CD4-positive, alpha-beta T cell treated with Interleukin-12 subunit alpha and Interleukin-12 subunit beta, for 1 hour (primary cell): ENCODE measurements at regions not wholly inside any gene's neighbourhood (a gene's known extent, or its start where the extent isn't known, plus 50 kb on each side); places are given as distances from the start of the nearest gene placed in this dataset.
A peak's percentile ranks its signal among the peaks of the same experiment; 100 is the strongest.

Experiments used
- DNase-seq: peaks from one replicate; pipeline ENCODE4 v3.0.0-alpha.2; 2020

DNA sequence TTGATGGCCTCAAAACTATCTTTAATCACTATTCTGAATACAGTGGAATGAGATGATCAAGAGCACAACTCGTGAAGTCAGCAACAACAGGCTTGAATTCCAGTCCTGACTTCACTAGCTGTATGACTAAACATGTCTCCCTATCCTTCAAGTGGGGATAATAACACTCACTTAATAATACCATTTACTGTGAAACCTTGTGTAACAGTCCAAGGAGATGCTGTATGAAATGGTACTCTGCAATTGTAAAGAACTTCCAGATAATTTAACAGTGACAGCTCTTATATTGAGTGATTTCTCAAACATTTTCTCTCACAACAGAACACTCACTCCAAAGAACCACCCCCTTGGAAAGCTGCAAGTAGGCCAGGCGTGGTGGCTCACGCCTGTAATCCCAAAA lies 823.1 kb downstream of the DIAPH3 start:
- no peak for DNase-seq

DNA sequence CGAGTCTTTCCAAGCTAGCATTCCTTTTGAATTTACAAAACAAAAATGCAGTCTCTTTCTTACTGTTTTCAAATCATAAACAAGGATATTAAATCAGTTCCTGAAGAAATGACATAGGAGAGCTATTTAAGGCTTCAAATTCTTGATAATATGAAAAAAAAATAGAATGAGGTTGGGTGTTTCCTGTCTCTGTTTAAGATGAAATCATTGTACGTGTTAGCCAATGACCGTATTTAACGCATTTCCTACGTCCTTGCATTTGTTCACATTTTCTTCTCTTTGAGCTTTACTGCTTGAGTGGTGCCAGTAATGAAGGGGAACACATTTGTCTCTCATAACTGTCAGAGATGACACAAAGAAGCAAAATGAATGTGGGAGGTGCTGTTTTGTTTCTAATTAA lies 821.3 kb downstream of the DIAPH3 start:
- no peak for DNase-seq

GRCh38 chr13:59343132-59343531 lies 820.6 kb downstream of the DIAPH3 start:
- no peak for DNase-seq

DNA sequence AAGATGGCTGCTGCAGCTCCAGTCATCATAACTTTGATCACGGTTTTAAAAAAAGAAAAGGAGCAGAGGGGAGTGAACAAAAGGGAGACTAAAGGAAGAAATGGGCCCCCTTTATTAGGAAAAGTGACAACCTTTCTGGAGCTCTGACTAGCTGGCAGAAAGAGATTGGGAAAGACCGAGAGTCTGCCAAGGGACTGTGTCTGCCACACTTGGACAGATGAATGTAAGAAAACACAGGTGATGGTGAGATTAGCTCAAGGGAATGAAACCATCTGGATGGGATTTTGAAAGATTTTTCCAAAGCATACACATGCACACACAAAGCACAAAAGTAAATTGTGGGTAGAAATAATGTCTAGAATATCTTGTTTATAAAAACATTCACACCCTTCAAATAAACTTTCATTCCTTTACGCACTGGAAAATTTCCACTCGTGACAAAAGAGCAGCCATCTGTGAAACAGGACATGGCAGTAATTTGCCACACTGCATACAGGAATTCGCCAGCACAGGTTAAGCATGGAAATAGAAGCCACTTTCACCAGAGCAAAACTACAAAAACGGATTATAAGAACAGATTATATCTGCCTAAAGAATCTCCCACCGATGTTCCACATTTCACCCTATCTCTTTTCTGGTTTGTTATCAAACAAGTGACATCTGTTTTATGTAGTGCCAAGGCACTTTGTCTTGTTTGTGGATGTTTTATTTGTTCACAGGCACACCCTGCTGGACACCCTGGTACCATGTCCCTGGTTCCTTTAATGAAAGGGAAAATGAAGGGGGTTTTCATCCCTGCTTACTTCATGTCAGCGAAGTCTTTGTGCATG lies 819.5 kb downstream of the DIAPH3 start:
- no peak for DNase-seq

DNA sequence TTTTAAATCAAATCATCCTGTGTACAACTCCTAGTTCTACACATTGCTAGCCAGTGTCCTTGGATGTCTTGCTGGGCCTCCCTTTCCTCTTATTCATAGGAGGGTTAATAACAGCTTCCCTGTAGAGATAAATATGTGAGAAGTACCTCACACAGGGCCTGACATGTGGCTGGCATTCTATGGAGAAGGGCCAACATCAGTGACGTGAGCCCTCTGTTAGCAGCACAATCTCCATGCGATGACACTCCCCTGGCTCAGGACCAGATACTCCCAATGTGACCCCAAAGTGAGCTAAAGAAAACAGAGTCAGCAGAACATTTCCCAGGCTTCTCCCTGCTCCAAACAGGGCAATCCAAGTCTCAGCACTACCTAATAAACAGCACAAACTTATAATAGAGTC lies 818.4 kb downstream of the DIAPH3 start:
- no peak for DNase-seq

DNA sequence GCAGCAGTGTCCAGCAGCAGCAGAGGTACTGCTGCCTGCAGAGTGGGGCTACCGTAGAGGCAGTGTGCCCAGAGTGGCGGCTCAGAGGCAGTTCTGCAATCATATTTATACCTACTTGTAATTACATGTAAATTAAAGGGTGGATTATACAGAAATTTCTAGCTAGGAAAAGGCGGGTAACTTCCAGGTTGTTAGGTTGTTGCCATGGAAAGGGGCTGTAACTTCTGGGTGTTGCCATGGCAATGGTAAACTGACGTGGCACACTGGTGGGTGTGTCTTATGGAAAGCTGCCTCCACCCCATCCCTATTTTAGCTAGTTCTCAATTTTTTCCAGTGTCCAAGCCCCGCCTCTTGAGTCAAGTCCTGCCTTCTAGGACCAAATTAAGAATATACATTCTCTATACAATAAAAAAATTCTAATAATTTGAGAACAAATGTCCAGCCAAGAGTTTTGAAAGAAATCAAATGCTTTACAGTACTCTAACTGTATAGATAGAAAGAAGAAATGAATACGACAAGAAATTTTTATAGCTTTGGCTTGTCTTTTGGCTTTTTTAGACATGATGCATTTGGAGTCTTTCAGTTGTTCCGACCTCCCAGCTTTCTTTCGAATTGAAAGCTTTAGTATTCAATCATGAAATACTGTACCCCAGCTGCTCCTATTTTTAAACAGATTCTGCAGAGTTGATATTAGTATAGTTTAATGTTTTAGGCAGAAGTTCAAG lies 816.6 kb downstream of the DIAPH3 start:
- no peak for DNase-seq

GRCh38 chr13:59348617-59349016 lies 815.1 kb downstream of the DIAPH3 start:
- no peak for DNase-seq

DNA sequence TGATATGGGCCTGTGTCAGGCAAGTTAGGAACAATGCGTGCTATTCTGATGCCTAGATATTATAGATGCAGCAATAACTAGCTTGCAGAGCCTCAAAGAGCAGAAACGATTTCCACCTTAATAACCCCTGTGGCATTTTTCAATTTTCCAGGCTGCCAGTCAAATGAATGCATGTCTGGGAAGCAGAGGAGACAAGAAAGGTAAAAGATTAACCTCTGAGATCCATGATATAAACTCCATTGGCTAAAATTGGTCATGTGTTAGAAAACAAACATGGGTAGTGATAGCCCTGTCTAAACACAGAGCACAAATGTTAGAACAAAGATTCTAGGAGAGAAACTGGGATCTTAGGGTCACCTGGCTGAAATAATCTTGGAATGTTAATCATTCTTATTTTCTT lies 811.1 kb downstream of the DIAPH3 start:
- no peak for DNase-seq

DNA sequence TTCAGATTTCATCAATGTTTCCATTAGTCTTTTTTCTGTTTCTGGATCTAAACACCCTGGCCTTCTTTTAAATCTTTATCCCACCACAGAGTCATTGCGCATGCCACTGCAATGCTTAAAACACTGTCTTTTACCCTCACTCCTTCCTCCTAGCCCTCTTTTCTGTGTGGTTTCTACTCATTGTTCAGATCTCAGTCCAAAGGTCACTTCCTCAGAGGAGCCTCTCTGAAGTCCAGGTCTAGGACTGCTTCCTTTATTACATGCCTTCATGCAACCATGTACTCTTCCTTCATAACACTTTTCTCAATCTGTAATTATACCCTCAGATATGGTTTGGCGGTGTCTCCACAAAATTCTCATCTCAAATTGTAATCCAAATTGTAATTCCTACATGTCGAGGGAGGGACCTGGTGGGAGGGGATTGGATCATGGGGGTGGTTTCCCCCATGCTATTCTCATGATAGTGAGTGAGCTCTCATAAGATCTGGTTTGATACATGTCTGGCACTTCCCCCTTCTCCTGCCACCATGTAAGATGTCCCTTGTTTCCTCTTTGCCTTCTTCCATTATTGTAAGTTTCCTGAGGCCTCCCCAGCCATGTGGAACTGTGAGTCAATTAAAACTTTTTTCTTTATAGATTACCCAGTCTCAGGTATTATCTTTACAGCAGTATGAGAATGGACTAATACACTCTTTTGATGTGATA lies 808.9 kb downstream of the DIAPH3 start:
- no peak for DNase-seq

DNA sequence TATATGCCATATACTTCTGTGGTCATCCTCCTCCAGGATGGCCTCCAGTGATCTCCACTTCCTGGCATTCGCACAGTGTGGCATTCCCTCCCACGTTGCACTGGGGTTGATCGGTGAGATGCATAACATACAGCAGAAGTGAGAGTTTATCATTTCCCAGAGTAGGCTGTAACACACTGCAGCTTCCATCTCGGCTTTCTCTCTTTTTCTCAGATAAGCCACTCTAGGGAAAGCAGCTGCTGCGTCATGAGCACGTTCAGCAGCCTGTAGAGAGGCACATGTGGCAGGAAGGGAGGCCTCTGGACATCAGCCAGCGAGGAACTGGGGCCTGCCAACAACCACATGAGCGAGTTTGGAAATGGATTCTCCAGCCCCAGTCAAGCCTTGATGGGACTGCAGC lies 807.1 kb downstream of the DIAPH3 start:
- DNase-seq: no peak

- DNase-seq: no peak
Measured at GRCh38 chr13:59358014-59358413, 805.7 kb downstream of the DIAPH3 start.

DNA sequence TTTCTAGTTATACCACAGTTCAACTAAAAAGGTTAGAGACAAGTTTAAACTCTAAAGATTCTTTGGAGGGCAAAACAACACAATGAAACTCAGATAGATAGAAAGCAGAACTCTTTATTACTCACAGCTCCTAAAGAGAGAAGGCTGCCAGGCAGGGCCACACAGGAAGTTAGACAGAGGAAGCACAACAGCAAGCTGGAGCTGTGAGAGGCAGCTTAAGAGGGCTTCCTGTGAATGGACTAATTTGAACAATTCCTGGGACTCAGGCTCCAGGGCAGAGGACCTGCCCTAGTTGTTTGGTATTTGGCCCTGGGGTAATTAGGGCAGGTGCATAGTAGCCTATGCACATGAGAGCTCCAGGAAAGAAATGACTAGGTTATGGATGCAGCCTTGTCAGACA lies 803.6 kb downstream of the DIAPH3 start:
- DNase-seq: no peak

DNA sequence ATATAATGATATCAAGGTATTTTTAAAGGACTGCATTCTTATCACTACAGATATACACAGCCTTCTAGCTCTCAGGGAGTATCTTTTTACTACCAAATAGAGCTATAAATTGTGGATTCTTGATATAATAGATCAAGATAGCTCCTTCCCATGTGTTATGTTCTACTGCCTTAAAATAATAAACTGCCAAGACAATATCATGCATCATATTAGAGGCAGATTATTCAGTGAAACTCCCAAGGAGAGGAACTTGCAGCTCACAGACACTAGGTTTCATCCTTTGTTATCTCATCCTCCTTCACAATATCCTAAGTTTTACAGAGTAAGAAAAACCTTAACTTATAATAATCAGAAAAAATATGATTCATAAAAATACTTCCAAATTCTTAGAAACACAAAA lies 802.8 kb downstream of the DIAPH3 start:
- no peak for DNase-seq

DNA sequence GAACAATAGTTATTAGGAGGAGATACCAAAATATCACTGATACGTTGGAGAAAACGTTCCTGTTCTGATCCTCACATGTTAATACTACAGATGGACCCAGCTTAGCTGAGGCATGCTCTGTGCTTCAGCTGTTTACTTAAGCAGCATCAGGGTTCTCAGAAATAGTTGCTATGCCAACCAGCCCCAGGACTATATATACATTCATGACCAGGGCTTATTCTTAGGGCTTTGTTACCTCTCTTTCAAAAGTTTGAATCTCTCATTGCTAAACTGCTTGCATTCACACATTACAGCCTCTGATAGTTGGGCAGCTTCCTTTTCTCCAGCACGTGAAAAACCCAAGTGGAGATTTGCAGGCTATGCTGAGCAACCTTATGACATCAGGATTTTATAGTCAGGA lies 800.4 kb downstream of the DIAPH3 start:
- no peak for DNase-seq

DNA sequence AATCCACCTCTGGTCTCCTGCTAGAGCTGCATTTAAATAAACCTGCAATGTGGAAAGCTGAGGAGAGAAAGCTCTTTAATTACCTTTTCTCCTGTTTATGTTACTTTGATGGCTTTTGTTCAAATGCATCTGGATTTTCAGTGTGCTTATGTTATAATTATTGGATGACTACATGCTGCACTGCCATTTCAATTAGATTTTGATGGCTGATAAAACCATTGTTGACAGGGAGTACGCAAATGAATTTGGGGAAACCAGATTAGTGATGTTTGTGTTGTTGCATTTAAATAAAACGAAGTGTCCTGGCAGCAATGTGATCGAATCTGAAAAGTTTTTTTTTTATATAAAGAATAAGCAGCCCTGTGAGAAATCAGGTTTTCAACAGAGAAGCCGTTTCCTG lies 799.8 kb downstream of the DIAPH3 start:
- no peak for DNase-seq

GRCh38 chr13:59364641-59365085 lies 799.1 kb downstream of the DIAPH3 start:
- no peak for DNase-seq

DNA sequence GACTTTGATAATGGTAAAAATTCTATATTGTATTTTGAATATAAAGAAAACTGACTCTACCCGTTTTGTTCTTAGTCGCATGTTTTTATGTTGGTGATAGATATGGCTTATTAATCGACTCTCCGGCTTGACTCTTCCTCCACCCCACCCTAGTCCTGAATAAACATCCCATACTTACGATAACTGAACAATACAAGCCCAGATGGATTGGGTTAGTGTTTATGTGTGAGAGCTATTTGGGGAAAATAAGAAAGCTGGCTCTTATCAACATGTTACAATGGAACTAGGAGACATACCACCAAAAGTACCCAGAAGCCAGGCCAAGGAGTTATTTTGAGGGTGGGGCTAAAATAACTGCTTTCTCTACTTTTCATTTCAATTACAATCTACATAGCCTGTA lies 796.3 kb downstream of the DIAPH3 start:
- no peak for DNase-seq

- DNase-seq: no peak
Measured at GRCh38 chr13:59367904-59368303, 795.8 kb downstream of the DIAPH3 start.

- no peak for DNase-seq
Measured at GRCh38 chr13:59368693-59369092, 795.0 kb downstream of the DIAPH3 start.

- DNase-seq: no peak
Measured at GRCh38 chr13:59371229-59371628, 792.5 kb downstream of the DIAPH3 start.

GRCh38 chr13:59373341-59373740 lies 790.4 kb downstream of the DIAPH3 start:
- no peak for DNase-seq

DNA sequence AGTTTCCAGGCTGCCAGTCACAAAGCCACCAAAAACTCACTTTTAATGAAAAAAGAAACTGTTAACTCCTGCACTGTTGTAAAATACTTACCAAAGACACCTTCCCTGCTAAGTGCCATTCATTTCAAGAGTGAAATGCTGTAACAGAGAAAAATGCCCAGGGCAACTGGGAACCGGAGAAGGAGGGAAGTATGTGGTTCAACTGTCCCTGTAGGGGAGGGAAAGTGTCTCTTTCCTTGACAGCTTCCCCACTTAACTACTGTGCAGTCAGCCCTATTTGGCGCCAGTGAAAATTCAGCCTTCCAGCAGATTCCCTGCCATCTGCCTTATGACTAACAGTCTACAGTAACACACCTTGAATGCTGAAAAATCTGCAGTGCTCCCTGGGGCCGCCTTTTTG lies 789.0 kb downstream of the DIAPH3 start:
- no peak for DNase-seq

DNA sequence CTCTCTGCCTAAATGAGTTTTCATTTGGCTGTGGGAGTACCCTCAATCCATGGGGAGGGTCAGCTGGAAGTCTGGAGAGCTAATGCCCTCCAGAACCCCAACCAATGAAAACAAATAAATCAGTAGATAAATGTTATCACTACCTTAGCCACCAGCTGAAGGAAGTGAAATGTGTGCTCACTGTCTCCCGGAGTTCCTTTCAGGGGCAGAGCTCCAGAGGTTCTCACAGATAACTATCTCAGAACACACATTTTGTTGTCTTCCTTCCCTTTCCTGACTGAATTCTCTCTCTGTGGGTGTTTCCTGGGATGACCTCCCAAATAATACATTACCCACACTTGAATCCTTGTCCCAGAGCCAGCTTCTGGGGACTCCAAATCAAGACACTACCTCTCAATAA lies 779.6 kb downstream of the DIAPH3 start:
- DNase-seq: no peak

GRCh38 chr13:59391696-59392095 lies 772.0 kb downstream of the DIAPH3 start:
- peak; percentile 78 for DNase-seq
